KMS-11 (cell line): ENCODE measurements at regions not wholly inside any gene's neighbourhood (a gene's known extent, or its start where the extent isn't known, plus 50 kb on each side); places are given as distances from the start of the nearest gene placed in this dataset.
A peak's percentile ranks its signal among the peaks of the same experiment; 100 is the strongest.

Experiments
- H2AFZ ChIP-seq: fragments of 200-600 bp; sonication (generic); 2 replicates; pipeline ENCODE4 v1.6.1; 2016; ENCODE audit warnings: antibody characterized with exemption, mixed run types, low read depth
- H3K27ac ChIP-seq: fragments of 200-600 bp; sonication (generic); 2 replicates; pipeline ENCODE4 v1.6.1; 2016; ENCODE audit warnings: mild to moderate bottlenecking, mixed run types
- H3K27me3 ChIP-seq: fragments of 200-600 bp; sonication (generic); 2 replicates; pipeline ENCODE4 v1.6.1; 2017; ENCODE audit warnings: mild to moderate bottlenecking, low read depth, mixed run types, moderate library complexity; ENCODE audit not compliant: insufficient read depth
- H3K36me3 ChIP-seq: fragments of 200-600 bp; sonication (generic); 2 replicates; pipeline ENCODE4 v1.6.1; 2017; ENCODE audit warnings: mild to moderate bottlenecking, mixed run types; ENCODE audit not compliant: insufficient read depth
- H3K4me1 ChIP-seq: fragments of 200-600 bp; sonication (generic); 2 replicates; pipeline ENCODE4 v1.6.1; 2016; ENCODE audit warnings: mild to moderate bottlenecking, low read depth, mixed run types; ENCODE audit not compliant: poor library complexity, severe bottlenecking
- H3K4me2 ChIP-seq: fragments of 200-600 bp; sonication (generic); 2 replicates; pipeline ENCODE4 v1.7.0; 2016; ENCODE audit warnings: mild to moderate bottlenecking, mixed run types
- H3K4me3 ChIP-seq: fragments of 200-600 bp; sonication (generic); IDR thresholded peaks from 2 replicates; pipeline ENCODE4 v1.6.1; 2017; ENCODE audit warnings: low read depth, low read length, mixed read lengths; ENCODE audit not compliant: insufficient read depth
- H3K79me2 ChIP-seq: fragments of 200-600 bp; sonication (generic); 2 replicates; pipeline ENCODE4 v1.6.1; 2016; ENCODE audit warnings: low read depth, mixed run types; ENCODE audit not compliant: insufficient read depth
- H3K9ac ChIP-seq: fragments of 200-600 bp; sonication (generic); 2 replicates; pipeline ENCODE4 v1.6.1; 2016; ENCODE audit warnings: mild to moderate bottlenecking, mixed run types
- H4K20me1 ChIP-seq: fragments of 200-600 bp; sonication (generic); 2 replicates; pipeline ENCODE4 v1.6.1; 2016; ENCODE audit warnings: mild to moderate bottlenecking, mixed run types; ENCODE audit not compliant: insufficient read depth
- CTCF ChIP-seq: fragments of 200-600 bp; sonication (generic); conservative IDR thresholded peaks from 2 replicates; pipeline ENCODE4 v1.6.1; 2017; ENCODE audit warnings: low read depth, mild to moderate bottlenecking, antibody characterized with exemption, low read length, moderate library complexity, mixed read lengths

GRCh38 chr4:81745050-81745449, 273.3 kb upstream of the RASGEF1B start:
- no peak for TF ChIP-seq CTCF
- Histone ChIP-seq H2AFZ (no peak overlapping the region), H3K4me3 (no peak overlapping the region), H3K9ac (no peak overlapping the region), H3K36me3 (no peaks in the 10 kb centered on the region), H3K27me3 (no peaks in the 10 kb centered on the region), H3K27ac (no peak overlapping the region), H4K20me1 (no peaks in the 10 kb centered on the region), H3K4me1 (peaks cover 42% of the 10 kb centered on the region), H3K79me2 (no peaks in the 10 kb centered on the region), H3K4me2 (peak overlapping the region; percentile 6; the same call in 1 of the 2 replicates)

- Histone ChIP-seq H3K4me1 (peaks cover 42% of the 10 kb centered on the region), H3K9ac (no peak overlapping the region), H3K36me3 (no peaks in the 10 kb centered on the region), H4K20me1 (no peaks in the 10 kb centered on the region), H3K27ac (no peak overlapping the region), H3K4me3 (no peak overlapping the region), H3K27me3 (no peaks in the 10 kb centered on the region), H2AFZ (no peak overlapping the region), H3K79me2 (no peaks in the 10 kb centered on the region), H3K4me2 (no peak overlapping the region)
- TF ChIP-seq CTCF, result no peak
Observed at GRCh38 chr4:81743731-81744435, 272.2 kb upstream of the RASGEF1B start.

DNA sequence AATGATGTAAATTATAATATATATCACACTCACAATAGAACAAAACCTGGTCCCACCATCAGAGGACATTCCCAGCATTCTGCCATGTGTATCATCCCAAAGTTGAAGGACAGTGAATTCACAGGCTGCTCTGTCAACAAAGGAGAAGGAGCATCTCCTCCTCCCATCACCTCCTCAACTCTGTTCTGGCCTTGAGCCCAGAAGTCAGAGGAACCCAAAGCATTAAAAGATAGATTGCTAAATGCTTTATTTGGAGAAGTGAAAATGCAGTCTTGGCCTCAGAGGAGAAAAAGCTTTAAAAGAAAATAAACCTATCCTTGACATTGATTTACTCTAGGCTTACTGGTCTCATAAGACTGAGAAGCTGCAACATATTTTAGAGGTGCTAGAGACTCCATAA, 268.8 kb upstream of the RASGEF1B start:
- H3K4me2 ChIP-seq, result no peak overlapping the region
- no peak overlapping the region for H3K27ac ChIP-seq
- H3K79me2 ChIP-seq, result no peaks in the 10 kb centered on the region
- H2AFZ ChIP-seq, result no peak overlapping the region
- H3K4me3 ChIP-seq, result no peak overlapping the region
- no peaks in the 10 kb centered on the region for H4K20me1 ChIP-seq
- H3K27me3 ChIP-seq, result no peaks in the 10 kb centered on the region
- no peak for TF ChIP-seq CTCF
- no peak overlapping the region for H3K9ac ChIP-seq
- H3K36me3 ChIP-seq, result no peaks in the 10 kb centered on the region
- H3K4me1 ChIP-seq, result peaks cover 20% of the 10 kb centered on the region

- H2AFZ ChIP-seq, result no peak overlapping the region
- no peak for TF ChIP-seq CTCF
- no peaks in the 10 kb centered on the region for H4K20me1 ChIP-seq
- no peaks in the 10 kb centered on the region for H3K27me3 ChIP-seq
- no peak overlapping the region for H3K4me3 ChIP-seq
- no peaks in the 10 kb centered on the region for H3K79me2 ChIP-seq
- H3K4me1 ChIP-seq, result peaks cover 5% of the 10 kb centered on the region
- H3K9ac ChIP-seq, result no peak overlapping the region
- no peaks in the 10 kb centered on the region for H3K36me3 ChIP-seq
- H3K4me2 ChIP-seq, result no peak overlapping the region
- no peak overlapping the region for H3K27ac ChIP-seq
Observed at GRCh38 chr4:81738891-81739290, 267.2 kb upstream of the RASGEF1B start.
